Gastroesophageal sphincter (tissue), 3 donors: ENCODE measurements at regions not wholly inside any gene's neighbourhood (a gene's known extent, or its start where the extent isn't known, plus 50 kb on each side); places are given as distances from the start of the nearest gene placed in this dataset.

Experiments
- EP300 ChIP-seq: sonication (generic); formaldehyde crosslinking; IDR thresholded peaks from one replicate; pipeline ENCODE4 v1.6.1; 2017; ENCODE audit warnings: antibody characterized with exemption, mild to moderate bottlenecking
- POLR2A ChIP-seq, 2 donors: fragments of 450-650 bp; IDR thresholded peaks; one replicate each; pipeline ENCODE4 v1.6.1; 2017; ENCODE audit warnings: antibody characterized with exemption in 2 of 2, mild to moderate bottlenecking in 2 of 2, moderate library complexity in 1 of 2
- TF ChIP-seq, protein P1 (sequence below), 4 experiments: fragments of 200-600 bp in 2 of 4; fragments of 450-650 bp in 2 of 4; sonication (generic) in 1 of 4; IDR thresholded peaks; one replicate each; pipeline ENCODE4 v1.5.1; 2017 to 2019; ENCODE audit warnings: antibody characterized with exemption in 4 of 4, mild to moderate bottlenecking in 2 of 4, moderate library complexity in 2 of 4

DNA sequence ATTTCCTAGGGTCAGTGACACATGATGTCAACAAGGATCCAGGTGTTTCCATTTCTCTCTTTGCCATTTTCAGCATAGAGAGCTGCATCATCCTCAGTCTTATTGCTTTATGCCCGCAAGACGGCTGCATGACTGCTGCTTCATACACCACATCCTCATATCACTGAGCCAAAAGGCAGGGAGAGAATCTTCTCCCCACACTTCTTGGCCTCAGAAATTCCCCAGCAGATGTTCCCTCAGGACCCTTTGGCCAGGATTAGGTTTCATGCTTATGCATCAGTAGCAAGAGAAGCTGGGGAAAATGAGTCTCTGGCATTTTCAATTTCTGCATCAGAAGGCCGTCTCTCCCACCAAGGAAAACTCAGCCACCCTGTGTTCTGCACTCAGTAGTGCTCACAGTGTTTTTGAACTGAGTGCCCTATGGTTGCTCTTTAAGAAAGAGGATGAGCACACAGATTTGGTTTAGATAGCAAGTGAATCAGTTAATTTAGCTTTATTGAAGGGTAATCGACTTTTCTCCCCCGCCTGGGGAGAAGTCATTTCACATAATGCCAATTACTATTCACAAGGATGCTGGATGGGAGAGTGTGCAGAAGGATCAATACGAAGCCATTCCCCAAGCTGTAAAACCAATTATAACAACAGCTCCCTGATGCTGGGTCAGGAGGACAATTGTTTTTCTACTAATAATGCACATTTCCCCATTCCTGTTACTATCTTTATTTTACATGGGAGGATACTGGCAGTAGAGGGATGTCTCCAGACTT is 360.2 kb downstream of the HHIPL2 start:
- TF ChIP-seq, protein P1, sequence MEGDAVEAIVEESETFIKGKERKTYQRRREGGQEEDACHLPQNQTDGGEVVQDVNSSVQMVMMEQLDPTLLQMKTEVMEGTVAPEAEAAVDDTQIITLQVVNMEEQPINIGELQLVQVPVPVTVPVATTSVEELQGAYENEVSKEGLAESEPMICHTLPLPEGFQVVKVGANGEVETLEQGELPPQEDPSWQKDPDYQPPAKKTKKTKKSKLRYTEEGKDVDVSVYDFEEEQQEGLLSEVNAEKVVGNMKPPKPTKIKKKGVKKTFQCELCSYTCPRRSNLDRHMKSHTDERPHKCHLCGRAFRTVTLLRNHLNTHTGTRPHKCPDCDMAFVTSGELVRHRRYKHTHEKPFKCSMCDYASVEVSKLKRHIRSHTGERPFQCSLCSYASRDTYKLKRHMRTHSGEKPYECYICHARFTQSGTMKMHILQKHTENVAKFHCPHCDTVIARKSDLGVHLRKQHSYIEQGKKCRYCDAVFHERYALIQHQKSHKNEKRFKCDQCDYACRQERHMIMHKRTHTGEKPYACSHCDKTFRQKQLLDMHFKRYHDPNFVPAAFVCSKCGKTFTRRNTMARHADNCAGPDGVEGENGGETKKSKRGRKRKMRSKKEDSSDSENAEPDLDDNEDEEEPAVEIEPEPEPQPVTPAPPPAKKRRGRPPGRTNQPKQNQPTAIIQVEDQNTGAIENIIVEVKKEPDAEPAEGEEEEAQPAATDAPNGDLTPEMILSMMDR (IDR thresholded peaks at IDR 0.05) = no peak
- TF ChIP-seq POLR2A (IDR thresholded peaks at IDR 0.05) (no peak), EP300 (no peak)
